Upper lobe of left lung (tissue), 4 donors: ENCODE measurements at regions not wholly inside any gene's neighbourhood (a gene's known extent, or its start where the extent isn't known, plus 50 kb on each side); places are given as distances from the start of the nearest gene placed in this dataset.

Experiments used
- EP300 ChIP-seq, 4 donors: sonication (generic); formaldehyde crosslinking; IDR thresholded peaks; one replicate each; pipeline ENCODE4 v1.5.1; 2017; ENCODE audit warnings: antibody characterized with exemption in 4 of 4, control low read depth in 2 of 4
- POLR2A ChIP-seq, 4 donors: fragments of 450-650 bp; IDR thresholded peaks; one replicate each; pipeline ENCODE4 v1.5.1; 2016 to 2017; ENCODE audit warnings: antibody characterized with exemption in 4 of 4, mild to moderate bottlenecking in 2 of 4
- POLR2AphosphoS5 ChIP-seq, 2 donors: sonication (generic); formaldehyde crosslinking; IDR thresholded peaks; one replicate each; pipeline ENCODE4 v1.5.1; 2017; ENCODE audit warnings: antibody characterized with exemption in 2 of 2
- TF ChIP-seq, protein P1 (sequence below), 6 experiments: fragments of 450-650 bp in 4 of 6; fragments of 200-600 bp in 2 of 6; sonication (generic) in 2 of 6; IDR thresholded peaks; one replicate each; pipeline ENCODE4 v1.5.1; 2016 to 2019; ENCODE audit warnings: antibody characterized with exemption in 6 of 6

DNA sequence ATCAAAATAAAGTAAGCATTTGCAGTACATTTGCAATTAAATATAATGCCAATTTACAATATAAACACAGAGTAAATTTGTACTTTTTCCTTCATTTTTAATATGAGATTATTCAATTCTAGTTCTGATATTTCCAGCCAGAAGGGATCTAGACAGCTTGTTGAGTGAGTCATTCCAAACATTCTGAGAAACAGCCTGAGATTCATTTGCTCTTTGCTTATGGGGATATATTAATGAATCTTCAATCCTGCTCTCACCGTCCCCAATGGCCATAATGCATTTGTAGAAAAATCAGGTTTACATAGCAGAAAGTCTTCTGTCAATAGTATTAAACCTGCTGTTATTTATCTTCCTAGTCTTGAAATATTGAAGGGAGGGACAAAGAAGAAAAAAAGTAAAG is 554.2 kb downstream of the TUSC7 start:
- TF ChIP-seq POLR2A (IDR thresholded peaks at IDR 0.05) = no peak
- TF ChIP-seq EP300 (IDR thresholded peaks at IDR 0.05) = no peak
- TF ChIP-seq, protein P1, sequence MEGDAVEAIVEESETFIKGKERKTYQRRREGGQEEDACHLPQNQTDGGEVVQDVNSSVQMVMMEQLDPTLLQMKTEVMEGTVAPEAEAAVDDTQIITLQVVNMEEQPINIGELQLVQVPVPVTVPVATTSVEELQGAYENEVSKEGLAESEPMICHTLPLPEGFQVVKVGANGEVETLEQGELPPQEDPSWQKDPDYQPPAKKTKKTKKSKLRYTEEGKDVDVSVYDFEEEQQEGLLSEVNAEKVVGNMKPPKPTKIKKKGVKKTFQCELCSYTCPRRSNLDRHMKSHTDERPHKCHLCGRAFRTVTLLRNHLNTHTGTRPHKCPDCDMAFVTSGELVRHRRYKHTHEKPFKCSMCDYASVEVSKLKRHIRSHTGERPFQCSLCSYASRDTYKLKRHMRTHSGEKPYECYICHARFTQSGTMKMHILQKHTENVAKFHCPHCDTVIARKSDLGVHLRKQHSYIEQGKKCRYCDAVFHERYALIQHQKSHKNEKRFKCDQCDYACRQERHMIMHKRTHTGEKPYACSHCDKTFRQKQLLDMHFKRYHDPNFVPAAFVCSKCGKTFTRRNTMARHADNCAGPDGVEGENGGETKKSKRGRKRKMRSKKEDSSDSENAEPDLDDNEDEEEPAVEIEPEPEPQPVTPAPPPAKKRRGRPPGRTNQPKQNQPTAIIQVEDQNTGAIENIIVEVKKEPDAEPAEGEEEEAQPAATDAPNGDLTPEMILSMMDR (IDR thresholded peaks at IDR 0.05) = no peak
- no peak for TF ChIP-seq POLR2AphosphoS5 (IDR thresholded peaks at IDR 0.05)
